Spleen (tissue), 11 donors: ENCODE measurements at regions not wholly inside any gene's neighbourhood (a gene's known extent, or its start where the extent isn't known, plus 50 kb on each side); places are given as distances from the start of the nearest gene placed in this dataset.

ENCODE experiments used
- DNase-seq: peaks from one replicate; pipeline ENCODE4 v3.0.0-alpha.2; 2020
- H3K27ac ChIP-seq, 8 donors: fragments of 200-600 bp; sonication (generic) in 7 of 8; 1 replicate in 4 of 8; 2 replicates in 4 of 8; pipeline versions ENCODE4 v1.5.0 to v1.8.0; 2016 to 2021; ENCODE audit warnings: inconsistent platforms in 4 of 8, mild to moderate bottlenecking in 4 of 8, moderate library complexity in 1 of 8
- H3K27me3 ChIP-seq, 7 donors: fragments of 200-600 bp; sonication (generic) in 6 of 7; replicated peaks in 1 of 7; 1 replicate in 4 of 7; 2 replicates in 3 of 7; pipeline versions ENCODE4 v1.5.0 to v1.8.0; 2016 to 2021; ENCODE audit warnings: inconsistent platforms in 3 of 7, mild to moderate bottlenecking in 1 of 7
- H3K36me3 ChIP-seq, 6 donors: fragments of 200-600 bp; sonication (generic) in 5 of 6; 1 replicate in 4 of 6; 2 replicates in 2 of 6; pipeline versions ENCODE4 v1.5.0 to v1.8.0; 2016 to 2021; ENCODE audit warnings: inconsistent platforms in 2 of 6
- H3K4me1 ChIP-seq, 6 donors: fragments of 200-600 bp; sonication (generic) in 5 of 6; 1 replicate in 3 of 6; 2 replicates in 3 of 6; pipeline versions ENCODE4 v1.5.0 to v1.8.0; 2016 to 2021; ENCODE audit warnings: inconsistent platforms in 3 of 6
- H3K4me3 ChIP-seq, 8 donors: fragments of 200-600 bp; sonication (generic) in 7 of 8; 1 replicate in 4 of 8; 2 replicates in 4 of 8; pipeline versions ENCODE4 v1.5.0 to v1.8.0; 2016 to 2021; ENCODE audit warnings: inconsistent platforms in 4 of 8, mild to moderate bottlenecking in 4 of 8, moderate library complexity in 2 of 8
- H3K9me3 ChIP-seq, 8 donors: fragments of 200-600 bp; sonication (generic) in 7 of 8; 1 replicate in 4 of 8; 2 replicates in 4 of 8; pipeline versions ENCODE4 v1.5.0 to v1.8.0; 2016 to 2021; ENCODE audit warnings: inconsistent platforms in 4 of 8
- CTCF ChIP-seq, 11 experiments: fragments of 200-600 bp in 7 of 11; fragments of 450-650 bp in 4 of 11; sonication (generic) in 4 of 11; IDR thresholded peaks in 8 of 11; conservative IDR thresholded peaks in 3 of 11; 1 replicate in 7 of 11; 2 replicates in 4 of 11; pipeline versions ENCODE4 v1.4.0 to v1.8.0; 2016 to 2021; ENCODE audit warnings: antibody characterized with exemption in 11 of 11, inconsistent platforms in 4 of 11, mild to moderate bottlenecking in 1 of 11
- POLR2A ChIP-seq, 3 donors: fragments of 450-650 bp; IDR thresholded peaks; one replicate each; pipeline ENCODE4 v1.5.1; 2017; ENCODE audit warnings: antibody characterized with exemption in 3 of 3, mild to moderate bottlenecking in 1 of 3
- POLR2AphosphoS5 ChIP-seq, 3 donors: sonication (generic); formaldehyde crosslinking; IDR thresholded peaks; one replicate each; pipeline ENCODE4 v1.5.1; 2017; ENCODE audit warnings: antibody characterized with exemption in 3 of 3
- WGBS, 5 donors: extraction: QIAGEN DNeasy Blood & Tissue Kit in 3 of 5; methylation state at CpG; one replicate each; pipeline versions ENCODE4 v1.1.5 to v1.1.7; 2013 to 2018; 5-methylcytosine and 5-hydroxymethylcytosine counted together
- intact Hi-C: fragments of 100-400 bp; cut with DNase I; formaldehyde crosslinking; loops from one replicate; pipeline ENCODE4 v1.15.0; 2023; ENCODE audit warnings: low total_unique reads
- donor health status: healthy with polysubstance abuse.
- donor health status: DM: no; HTN: no; CAD: no; lungs with moderate emphysema.
- donor health status: DM: no; HTN: no; CAD: no.
- donor health status: Bipolar disorder and iron deficiency.
- donor health status: healthy.
- donor health status: DM: no; HTN: no; CAD: no.
- donor health status: DM: yes; HTN: yes; CAD: no.

GRCh38 chr4:31947101-31947500, 1226.9 kb downstream of the PCDH7 start:
- TF ChIP-seq POLR2AphosphoS5 (IDR thresholded peaks at IDR 0.05) (no peak), CTCF (IDR thresholded peaks at IDR 0.05 in 8 of 11, conservative IDR thresholded peaks at IDR 0.05 in 3 of 11) (no peak), POLR2A (IDR thresholded peaks at IDR 0.05) (no peak)
- Histone ChIP-seq H3K9me3 (peaks cover 0 to 7% (median 0%) of the 10 kb centered on the region in 8 donors), H3K27ac (no peak overlapping the region), H3K36me3 (no peaks in the 10 kb centered on the region), H3K4me3 (no peak overlapping the region), H3K4me1 (no peaks in the 10 kb centered on the region), H3K27me3 (no peaks in the 10 kb centered on the region)
- intact Hi-C loops: no loop called here
- no peak for DNase-seq
- 67 to 83% (median 77%) methylated on average over 1 of the region's 1 CpG for WGBS, 5 donors

- WGBS, 5 donors: 78 to 91% (median 88%) methylated on average over 5 of the region's 5 CpGs
- intact Hi-C loops: no loop called here
- H3K4me3 ChIP-seq: no peak overlapping the region
Observed at GRCh38 chr4:31949045-31949444, 1228.9 kb downstream of the PCDH7 start.

GRCh38 chr4:31955346-31955745, 1235.2 kb downstream of the PCDH7 start:
- Histone ChIP-seq H3K4me1 (no peaks in the 10 kb centered on the region), H3K27ac (no peak overlapping the region), H3K9me3 (peaks cover 0 to 5% (median 0%) of the 10 kb centered on the region in 8 donors), H3K36me3 (no peaks in the 10 kb centered on the region), H3K4me3 (no peak overlapping the region), H3K27me3 (no peaks in the 10 kb centered on the region)
- WGBS, 5 donors: 82 to 95% (median 88%) methylated on average over 2 of the region's 2 CpGs
- no peak for DNase-seq
- intact Hi-C loops: no loop called here
- no peak for TF ChIP-seq POLR2AphosphoS5 (IDR thresholded peaks at IDR 0.05)
- TF ChIP-seq CTCF (IDR thresholded peaks at IDR 0.05 in 8 of 11, conservative IDR thresholded peaks at IDR 0.05 in 3 of 11): no peak
- TF ChIP-seq POLR2A (IDR thresholded peaks at IDR 0.05): no peak

More at GRCh38 chr4:31949045-31949444, 1228.9 kb downstream of the PCDH7 start:
- Histone ChIP-seq H3K36me3 (no peaks in the 10 kb centered on the region), H3K27ac (no peak overlapping the region), H3K27me3 (no peaks in the 10 kb centered on the region), H3K4me1 (no peaks in the 10 kb centered on the region), H3K9me3 (peaks cover 0 to 7% (median 0%) of the 10 kb centered on the region in 8 donors)
- TF ChIP-seq POLR2A (IDR thresholded peaks at IDR 0.05): no peak
- TF ChIP-seq CTCF (IDR thresholded peaks at IDR 0.05 in 8 of 11, conservative IDR thresholded peaks at IDR 0.05 in 3 of 11): no peak
- TF ChIP-seq POLR2AphosphoS5 (IDR thresholded peaks at IDR 0.05): no peak
- DNase-seq: no peak

GRCh38 chr4:31959972-31960371, 1239.8 kb downstream of the PCDH7 start:
- H3K36me3 ChIP-seq: no peaks in the 10 kb centered on the region
- DNase-seq: no peak
- no peaks in the 10 kb centered on the region for H3K27me3 ChIP-seq
- H3K27ac ChIP-seq: no peak overlapping the region
- TF ChIP-seq CTCF (IDR thresholded peaks at IDR 0.05 in 8 of 11, conservative IDR thresholded peaks at IDR 0.05 in 3 of 11): no peak
- no peak for TF ChIP-seq POLR2A (IDR thresholded peaks at IDR 0.05)
- no peak for TF ChIP-seq POLR2AphosphoS5 (IDR thresholded peaks at IDR 0.05)
- intact Hi-C loops: no loop called here
- H3K4me3 ChIP-seq: no peak overlapping the region
- peaks cover 0 to 5% (median 0%) of the 10 kb centered on the region in 8 donors for H3K9me3 ChIP-seq
- H3K4me1 ChIP-seq: no peaks in the 10 kb centered on the region
